Esophagus (tissue), 2 donors: ENCODE measurements at regions not wholly inside any gene's neighbourhood (a gene's known extent, or its start where the extent isn't known, plus 50 kb on each side); places are given as distances from the start of the nearest gene placed in this dataset.

Experiments used
- H3K27ac ChIP-seq, 2 donors: one replicate each; pipeline ENCODE4 v1.5.1; 2013; ENCODE audit warnings: low read depth in 2 of 2, mild to moderate bottlenecking in 2 of 2, inconsistent platforms in 1 of 2, low read length in 1 of 2, moderate library complexity in 1 of 2
- H3K27me3 ChIP-seq, 2 donors: one replicate each; pipeline ENCODE4 v1.6.1; 2013; ENCODE audit warnings: low read length in 2 of 2, control low read depth in 1 of 2, mild to moderate bottlenecking in 1 of 2; ENCODE audit not compliant: insufficient read depth in 2 of 2, control insufficient read depth in 1 of 2
- H3K36me3 ChIP-seq, 2 donors: one replicate each; pipeline ENCODE4 v1.6.1; 2013; ENCODE audit warnings: low read length in 1 of 2; ENCODE audit not compliant: control insufficient read depth in 2 of 2, insufficient read depth in 2 of 2
- H3K4me1 ChIP-seq, 2 donors: one replicate each; pipeline ENCODE4 v1.6.1; 2013; ENCODE audit warnings: low read length in 1 of 2; ENCODE audit not compliant: control insufficient read depth in 2 of 2, insufficient read depth in 2 of 2
- H3K4me3 ChIP-seq, 2 donors: one replicate each; pipeline ENCODE4 v1.5.1; 2013; ENCODE audit warnings: low read length in 2 of 2, mild to moderate bottlenecking in 2 of 2, low read depth in 1 of 2, moderate library complexity in 1 of 2
- H3K9me3 ChIP-seq, 2 donors: one replicate each; pipeline ENCODE4 v1.6.1; 2013; ENCODE audit warnings: mild to moderate bottlenecking in 2 of 2, low read depth in 1 of 2, low read length in 1 of 2, moderate library complexity in 1 of 2; ENCODE audit not compliant: control insufficient read depth in 2 of 2, insufficient read depth in 1 of 2
- WGBS, 2 donors: extraction: QIAGEN DNeasy Blood & Tissue Kit; methylation state at CpG; one replicate each; pipeline ENCODE4 v1.1.7; 2013; 5-methylcytosine and 5-hydroxymethylcytosine counted together
- donor health status: healthy with polysubstance abuse.
- donor health status: Bipolar disorder and iron deficiency.

- Histone ChIP-seq H3K4me1 (no peaks in the 10 kb centered on the region), H3K27me3 (no peaks in the 10 kb centered on the region), H3K4me3 (no peak overlapping the region), H3K36me3 (no peaks in the 10 kb centered on the region), H3K9me3 (no peaks in the 10 kb centered on the region), H3K27ac (no peak overlapping the region)
- WGBS, 2 donors: 67 to 76% methylated on average over 2 of the region's 2 CpGs
Observed at GRCh38 chr3:104952146-104952972, 414.4 kb upstream of the ALCAM start.

GRCh38 chr3:104956620-104957345 is 409.9 kb upstream of the ALCAM start:
- Histone ChIP-seq H3K27me3 (no peaks in the 10 kb centered on the region), H3K36me3 (no peaks in the 10 kb centered on the region), H3K27ac (no peak overlapping the region), H3K4me3 (no peak overlapping the region), H3K4me1 (no peaks in the 10 kb centered on the region), H3K9me3 (no peaks in the 10 kb centered on the region)
- 95 to 96% methylated on average over 25 of the region's 25 CpGs for WGBS, 2 donors

- H3K4me1 ChIP-seq: no peaks in the 10 kb centered on the region
- no peak overlapping the region for H3K27ac ChIP-seq
- no peaks in the 10 kb centered on the region for H3K27me3 ChIP-seq
- 51 to 60% methylated on average over 2 of the region's 2 CpGs for WGBS, 2 donors
- H3K36me3 ChIP-seq: no peaks in the 10 kb centered on the region
- H3K9me3 ChIP-seq: no peaks in the 10 kb centered on the region
- no peak overlapping the region for H3K4me3 ChIP-seq
Observed at GRCh38 chr3:104960579-104960978, 406.1 kb upstream of the ALCAM start.

- Histone ChIP-seq H3K4me1 (no peaks in the 10 kb centered on the region), H3K27ac (no peak overlapping the region), H3K27me3 (no peaks in the 10 kb centered on the region), H3K36me3 (no peaks in the 10 kb centered on the region), H3K4me3 (no peak overlapping the region), H3K9me3 (no peaks in the 10 kb centered on the region)
- WGBS, 2 donors: 17 to 21% methylated on average over 1 of the region's 1 CpG
Observed at GRCh38 chr3:104961851-104962250, 404.9 kb upstream of the ALCAM start.

DNA sequence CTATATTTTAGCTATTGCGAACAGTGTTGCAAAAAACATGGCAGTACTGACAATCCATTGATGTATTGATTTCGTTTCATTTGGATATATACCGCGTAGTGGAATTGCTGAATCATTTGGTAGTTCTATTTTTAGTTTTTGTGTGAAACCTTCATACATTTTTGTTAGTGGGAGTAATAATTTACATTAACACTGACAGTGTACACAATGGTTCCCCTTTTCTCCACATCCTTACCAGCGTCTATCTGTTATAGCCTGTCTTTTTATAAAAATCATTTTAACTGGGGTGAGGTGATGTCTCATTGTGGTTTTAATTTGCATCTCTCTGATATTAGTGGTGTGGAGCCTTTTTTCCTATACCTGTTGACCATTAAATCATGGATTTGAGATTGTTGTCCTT is 392.4 kb upstream of the ALCAM start:
- H3K4me1 ChIP-seq: no peaks in the 10 kb centered on the region
- no peak overlapping the region for H3K4me3 ChIP-seq
- H3K9me3 ChIP-seq: no peaks in the 10 kb centered on the region
- no peaks in the 10 kb centered on the region for H3K27me3 ChIP-seq
- no peaks in the 10 kb centered on the region for H3K36me3 ChIP-seq
- H3K27ac ChIP-seq: no peak overlapping the region
- WGBS, 2 donors: 78 to 80% methylated on average over 5 of the region's 5 CpGs

- WGBS, 2 donors: 93 to 96% methylated on average over 3 of the region's 3 CpGs
- H3K4me3 ChIP-seq: no peak overlapping the region
- H3K27me3 ChIP-seq: no peaks in the 10 kb centered on the region
- H3K4me1 ChIP-seq: no peaks in the 10 kb centered on the region
- no peaks in the 10 kb centered on the region for H3K9me3 ChIP-seq
- no peak overlapping the region for H3K27ac ChIP-seq
- no peaks in the 10 kb centered on the region for H3K36me3 ChIP-seq
Observed at GRCh38 chr3:104977719-104978118, 389.0 kb upstream of the ALCAM start.

DNA sequence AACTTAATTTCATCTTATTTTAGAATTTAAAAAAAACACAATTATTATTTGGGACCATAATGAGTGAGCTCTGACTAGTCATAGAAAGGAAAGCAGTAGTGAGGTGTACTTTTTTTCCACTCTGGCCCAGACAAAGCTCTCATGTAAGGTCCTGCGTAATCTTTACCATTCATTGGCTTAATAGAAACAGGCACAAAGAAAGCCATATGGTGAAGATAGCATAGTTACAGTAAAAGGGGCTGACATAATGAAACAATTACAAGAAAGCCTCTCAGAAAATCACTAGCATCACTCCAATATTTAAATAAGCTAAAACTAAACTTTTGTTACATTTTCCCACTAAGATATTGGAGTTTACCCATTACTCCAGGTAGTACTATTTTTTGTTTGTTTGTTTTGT is 384.6 kb upstream of the ALCAM start:
- Histone ChIP-seq H3K27ac (no peak overlapping the region), H3K4me3 (no peak overlapping the region), H3K4me1 (no peaks in the 10 kb centered on the region), H3K9me3 (no peaks in the 10 kb centered on the region), H3K27me3 (no peaks in the 10 kb centered on the region), H3K36me3 (no peaks in the 10 kb centered on the region)
- WGBS, 2 donors: 96 to 100% methylated on average over 1 of the region's 1 CpG

GRCh38 chr3:104987859-104988258 is 378.9 kb upstream of the ALCAM start:
- Histone ChIP-seq H3K9me3 (no peaks in the 10 kb centered on the region), H3K27ac (no peak overlapping the region), H3K4me3 (no peak overlapping the region), H3K27me3 (no peaks in the 10 kb centered on the region), H3K4me1 (no peaks in the 10 kb centered on the region), H3K36me3 (no peaks in the 10 kb centered on the region)
- WGBS, 2 donors: 84 to 88% methylated on average over 2 of the region's 2 CpGs

GRCh38 chr3:104988496-104988895 is 378.2 kb upstream of the ALCAM start:
- no peaks in the 10 kb centered on the region for H3K27me3 ChIP-seq
- H3K36me3 ChIP-seq: no peaks in the 10 kb centered on the region
- H3K27ac ChIP-seq: no peak overlapping the region
- H3K9me3 ChIP-seq: no peaks in the 10 kb centered on the region
- H3K4me1 ChIP-seq: no peaks in the 10 kb centered on the region
- 86 to 89% methylated on average over 3 of the region's 3 CpGs for WGBS, 2 donors
- H3K4me3 ChIP-seq: no peak overlapping the region

DNA sequence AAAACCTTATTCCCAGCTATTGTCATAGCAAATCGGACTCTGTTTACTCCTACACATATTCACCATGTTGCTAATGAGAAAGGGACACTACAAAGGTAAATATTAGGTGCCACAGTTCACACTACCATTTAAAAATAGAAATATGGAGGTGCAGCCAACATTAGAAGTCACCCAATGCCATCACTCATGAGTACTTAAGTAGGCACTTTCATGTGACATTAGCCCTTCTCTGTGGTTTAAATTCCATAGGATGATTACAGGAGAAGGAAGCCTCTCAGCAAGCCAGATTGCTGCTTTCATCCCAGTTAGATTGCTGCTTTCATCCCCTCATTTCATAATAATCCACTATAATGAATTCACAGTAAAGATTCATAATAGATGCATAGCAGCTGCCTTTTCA is 376.8 kb upstream of the ALCAM start:
- 66 to 70% methylated on average over 1 of the region's 1 CpG for WGBS, 2 donors
- Histone ChIP-seq H3K36me3 (no peaks in the 10 kb centered on the region), H3K27me3 (no peaks in the 10 kb centered on the region), H3K27ac (no peak overlapping the region), H3K9me3 (no peaks in the 10 kb centered on the region), H3K4me1 (no peaks in the 10 kb centered on the region), H3K4me3 (no peak overlapping the region)
